GM23248 (cell line): ENCODE measurements at regions not wholly inside any gene's neighbourhood (a gene's known extent, or its start where the extent isn't known, plus 50 kb on each side); places are given as distances from the start of the nearest gene placed in this dataset.

Experiments used
- DNase-seq: peaks from one replicate; pipeline ENCODE4 v3.0.0-alpha.2; 2015
- H2AFZ ChIP-seq: fragments of 200-600 bp; sonication (generic); 2 replicates; pipeline ENCODE4 v1.6.1; 2016; ENCODE audit warnings: antibody characterized with exemption
- H3F3A ChIP-seq: fragments of 200-600 bp; sonication (generic); 2 replicates; pipeline ENCODE4 v1.6.1; 2016; ENCODE audit warnings: mild to moderate bottlenecking, antibody characterized with exemption, mixed run types; ENCODE audit not compliant: insufficient read depth
- H3K27ac ChIP-seq: fragments of 200-600 bp; sonication (generic); 2 replicates; pipeline ENCODE4 v1.5.1; 2016; ENCODE audit warnings: mild to moderate bottlenecking
- H3K27me3 ChIP-seq: fragments of 200-600 bp; sonication (generic); replicated peaks from 2 replicates; pipeline ENCODE4 v1.6.1; 2016; ENCODE audit warnings: mild to moderate bottlenecking; ENCODE audit not compliant: insufficient read depth
- H3K36me3 ChIP-seq: fragments of 200-600 bp; sonication (generic); 2 replicates; pipeline ENCODE4 v1.6.1; 2016; ENCODE audit warnings: low read depth, mild to moderate bottlenecking
- H3K4me1 ChIP-seq: fragments of 200-600 bp; sonication (generic); 2 replicates; pipeline ENCODE4 v1.6.1; 2016; ENCODE audit warnings: mild to moderate bottlenecking; ENCODE audit not compliant: insufficient read depth
- H3K4me2 ChIP-seq: fragments of 200-600 bp; sonication (generic); one replicate; pipeline ENCODE4 v1.6.1; 2016; ENCODE audit warnings: mild to moderate bottlenecking; ENCODE audit not compliant: unreplicated experiment
- H3K4me3 ChIP-seq: fragments of 200-600 bp; sonication (generic); 2 replicates; pipeline ENCODE4 v1.5.1; 2016; ENCODE audit warnings: mild to moderate bottlenecking
- H3K79me2 ChIP-seq: fragments of 200-600 bp; sonication (generic); 2 replicates; pipeline ENCODE4 v1.6.1; 2016; ENCODE audit warnings: mild to moderate bottlenecking; ENCODE audit not compliant: insufficient read depth
- H3K9ac ChIP-seq: fragments of 200-600 bp; sonication (generic); 2 replicates; pipeline ENCODE4 v1.6.1; 2016; ENCODE audit warnings: mild to moderate bottlenecking
- H3K9me2 ChIP-seq: fragments of 200-600 bp; sonication (generic); 2 replicates; pipeline ENCODE4 v1.6.1; 2016; ENCODE audit warnings: mixed run types, mild to moderate bottlenecking, moderate library complexity; ENCODE audit not compliant: insufficient read depth
- H3K9me3 ChIP-seq: fragments of 200-600 bp; sonication (generic); one replicate; pipeline ENCODE4 v1.6.1; 2017; ENCODE audit warnings: low read depth
- H4K20me1 ChIP-seq: fragments of 200-600 bp; sonication (generic); 2 replicates; pipeline ENCODE4 v1.6.0; 2016; ENCODE audit not compliant: insufficient read depth
- EZH2 ChIP-seq: fragments of 200-600 bp; sonication (generic); IDR thresholded peaks from 2 replicates; pipeline ENCODE4 v1.6.1; 2018; ENCODE audit warnings: antibody characterized with exemption, mild to moderate bottlenecking; ENCODE audit not compliant: insufficient read depth, poor library complexity, severe bottlenecking
- EZH2phosphoT487 ChIP-seq: fragments of 200-600 bp; sonication (generic); IDR thresholded peaks from 2 replicates; pipeline ENCODE4 v1.6.1; 2018; ENCODE audit warnings: antibody characterized with exemption, moderate library complexity, mild to moderate bottlenecking, low read depth; ENCODE audit not compliant: insufficient read depth
- WGBS, 2 experiments: methylation state at CpG; one replicate each; pipeline ENCODE4 v1.1.6; 2015 to 2017; ENCODE audit warnings: low lambda C conversion rate in 2 of 2, low coverage in 1 of 2; ENCODE audit errors: missing lambda C conversion rate in 2 of 2; 5-methylcytosine and 5-hydroxymethylcytosine counted together
- in situ Hi-C: fragments of 300-500 bp; cut with MboI; formaldehyde crosslinking; loops from 2 replicates; pipeline ENCODE4 v1.15.0; 2020

DNA sequence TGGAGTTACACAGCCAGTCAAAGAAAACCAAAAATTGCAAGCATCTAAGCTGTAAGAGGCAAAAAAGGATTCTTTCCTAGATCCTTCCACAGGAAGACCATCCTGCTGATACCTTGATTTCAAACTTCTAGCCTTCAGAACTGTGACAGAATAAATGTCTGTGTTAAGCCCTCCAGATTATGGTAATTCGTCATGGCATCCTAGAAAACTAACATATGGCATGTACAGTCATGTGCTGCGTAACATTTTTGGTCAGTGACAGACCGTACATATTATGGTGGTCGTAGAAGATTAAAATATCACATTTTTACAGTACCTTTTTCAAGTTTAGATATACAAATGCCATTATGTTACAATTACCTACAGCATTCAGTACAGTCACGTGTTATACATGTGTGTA, 660.9 kb upstream of the LMO3 start:
- Histone ChIP-seq H3F3A (no peaks in the 10 kb centered on the region), H4K20me1 (no peaks in the 10 kb centered on the region), H3K9me2 (no peaks in the 10 kb centered on the region), H3K36me3 (no peaks in the 10 kb centered on the region), H3K4me1 (no peaks in the 10 kb centered on the region), H3K4me2 (no peak overlapping the region), H3K27me3 (no peaks in the 10 kb centered on the region), H3K9ac (no peak overlapping the region), H3K27ac (no peak overlapping the region), H2AFZ (no peak overlapping the region), H3K4me3 (no peak overlapping the region), H3K9me3 (no peaks in the 10 kb centered on the region), H3K79me2 (no peaks in the 10 kb centered on the region)
- WGBS, 2 experiments: 36 to 41% methylated on average over 5 of the region's 5 CpGs
- TF ChIP-seq EZH2: no peak
- no peak for DNase-seq
- in situ Hi-C loops: no loop called here

DNA sequence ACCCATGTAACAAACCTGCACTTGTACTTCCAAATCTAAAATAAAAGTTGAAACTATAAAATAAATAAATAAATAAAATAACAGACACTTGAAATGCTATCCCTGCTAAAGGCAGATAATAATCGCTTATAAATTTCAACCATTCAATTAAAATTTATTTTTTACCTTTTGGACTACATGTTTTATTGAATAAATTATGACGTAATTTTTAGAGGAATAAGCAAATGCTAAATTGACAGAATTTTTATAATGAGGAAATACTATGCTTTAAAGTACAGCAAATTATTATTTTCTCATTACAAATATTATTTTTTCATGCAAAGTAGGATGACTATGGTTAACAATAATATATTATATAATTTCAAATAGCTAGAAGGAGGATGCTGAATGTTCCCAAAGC, 658.6 kb upstream of the LMO3 start:
- Histone ChIP-seq H3K4me2 (no peak overlapping the region), H3K27ac (no peak overlapping the region), H3K4me3 (no peak overlapping the region), H3K4me1 (no peaks in the 10 kb centered on the region), H3K36me3 (no peaks in the 10 kb centered on the region), H3K79me2 (no peaks in the 10 kb centered on the region), H3K9me2 (no peaks in the 10 kb centered on the region), H3K9ac (no peak overlapping the region), H4K20me1 (no peaks in the 10 kb centered on the region), H3F3A (no peaks in the 10 kb centered on the region), H3K9me3 (no peaks in the 10 kb centered on the region), H3K27me3 (no peaks in the 10 kb centered on the region), H2AFZ (no peak overlapping the region)
- in situ Hi-C loops: no loop called here
- no peak for DNase-seq
- no peak for TF ChIP-seq EZH2
- no peak for TF ChIP-seq EZH2phosphoT487
- 42 to 44% methylated on average over 2 of the region's 2 CpGs for WGBS, 2 experiments

DNA sequence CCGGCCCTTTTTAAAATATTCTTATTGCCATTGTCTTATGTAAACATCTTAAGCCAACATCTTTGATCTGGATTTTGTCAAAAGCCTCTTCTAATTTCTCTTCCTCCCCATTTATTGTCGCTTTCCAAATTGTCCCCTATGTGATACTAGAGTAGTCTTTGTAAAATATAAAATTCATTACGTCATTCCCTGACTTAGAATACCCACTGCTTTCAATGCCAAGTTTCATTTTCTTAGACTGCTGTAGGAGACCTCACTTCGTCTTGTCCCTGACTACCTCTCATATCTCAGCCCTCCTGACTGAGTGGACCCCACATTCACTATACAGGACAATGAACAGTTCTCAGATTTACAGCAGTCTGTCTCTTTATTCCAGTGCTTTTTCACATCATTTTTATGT, 633.9 kb upstream of the LMO3 start:
- DNase-seq: no peak
- no peak overlapping the region for H3K9ac ChIP-seq
- no peaks in the 10 kb centered on the region for H3K4me1 ChIP-seq
- H3K4me3 ChIP-seq: no peak overlapping the region
- H3K79me2 ChIP-seq: no peaks in the 10 kb centered on the region
- whole genome bisulfite sequencing, 2 experiments: 36 to 45% methylated on average over 4 of the region's 4 CpGs
- H3K4me2 ChIP-seq: no peak overlapping the region
- H3K9me3 ChIP-seq: no peaks in the 10 kb centered on the region
- no peaks in the 10 kb centered on the region for H3F3A ChIP-seq
- no peaks in the 10 kb centered on the region for H3K36me3 ChIP-seq
- TF ChIP-seq EZH2phosphoT487: no peak
- no peak for TF ChIP-seq EZH2
- no peaks in the 10 kb centered on the region for H3K9me2 ChIP-seq
- no peak overlapping the region for H2AFZ ChIP-seq
- in situ Hi-C loops: no loop called here
- H3K27me3 ChIP-seq: no peaks in the 10 kb centered on the region
- H4K20me1 ChIP-seq: no peaks in the 10 kb centered on the region
- H3K27ac ChIP-seq: no peak overlapping the region

DNA sequence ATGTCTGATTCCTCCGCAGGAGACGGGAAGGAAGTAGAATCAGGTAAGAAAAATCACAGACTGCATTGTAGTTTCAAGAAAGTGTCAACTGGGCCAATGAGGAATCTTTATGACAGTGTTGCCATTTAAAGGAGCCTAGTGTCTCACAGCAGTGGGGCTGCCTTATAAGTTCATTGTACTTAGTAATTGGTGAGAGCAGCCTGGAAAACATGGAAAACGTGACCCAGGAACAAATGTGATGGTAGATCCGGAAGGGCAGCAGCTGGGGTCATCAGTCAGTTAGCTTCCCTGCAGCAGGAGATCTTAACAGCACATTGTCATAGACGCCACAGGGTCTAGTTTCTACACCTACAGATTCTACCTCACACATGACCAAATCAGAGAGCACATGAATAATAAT, 630.0 kb upstream of the LMO3 start:
- no peak for DNase-seq
- H3K27ac ChIP-seq: no peak overlapping the region
- H3K4me3 ChIP-seq: no peak overlapping the region
- no peaks in the 10 kb centered on the region for H4K20me1 ChIP-seq
- in situ Hi-C loops: no loop called here
- H3K9me3 ChIP-seq: peaks cover 3% of the 10 kb centered on the region
- no peaks in the 10 kb centered on the region for H3F3A ChIP-seq
- no peak overlapping the region for H3K4me2 ChIP-seq
- 13 to 24% methylated on average over 5 of the region's 5 CpGs for WGBS, 2 experiments
- H3K9me2 ChIP-seq: no peaks in the 10 kb centered on the region
- H3K27me3 ChIP-seq: no peaks in the 10 kb centered on the region
- H3K36me3 ChIP-seq: no peaks in the 10 kb centered on the region
- no peaks in the 10 kb centered on the region for H3K4me1 ChIP-seq
- TF ChIP-seq EZH2 (no peak), EZH2phosphoT487 (no peak)
- no peak overlapping the region for H3K9ac ChIP-seq
- H2AFZ ChIP-seq: no peak overlapping the region
- H3K79me2 ChIP-seq: no peaks in the 10 kb centered on the region
